ENCODE measurements at regions not wholly inside any gene's neighbourhood (a gene's known extent, or its start where the extent isn't known, plus 50 kb on each side); places are given as distances from the start of the nearest gene placed in this dataset.

GRCh38 chr12:45547132-45547531, 182.4 kb upstream of the ARID2 start:
- TF ChIP-seq CTCF (IDR thresholded peaks at IDR 0.05) (no peak), POLR2A (IDR thresholded peaks at IDR 0.05) (no peak)
